IPS-20b (cell line): ENCODE measurements at regions not wholly inside any gene's neighbourhood (a gene's known extent, or its start where the extent isn't known, plus 50 kb on each side); places are given as distances from the start of the nearest gene placed in this dataset.

Source experiments
- H3K27ac ChIP-seq: one replicate; pipeline ENCODE4 v1.5.1; 2013; ENCODE audit warnings: low read length
- H3K27me3 ChIP-seq: 2 replicates; pipeline ENCODE4 v1.6.1; 2013; ENCODE audit warnings: mild to moderate bottlenecking, low read length, inconsistent platforms; ENCODE audit not compliant: insufficient read depth
- H3K36me3 ChIP-seq: 2 replicates; pipeline ENCODE4 v1.6.1; 2013; ENCODE audit warnings: low read depth, mild to moderate bottlenecking, inconsistent platforms, low read length, moderate library complexity; ENCODE audit not compliant: insufficient read depth
- H3K4me1 ChIP-seq: 2 replicates; pipeline ENCODE4 v1.6.1; 2013; ENCODE audit warnings: mild to moderate bottlenecking, control low read depth, inconsistent platforms, low read length, moderate library complexity; ENCODE audit not compliant: insufficient read depth
- H3K4me3 ChIP-seq: 2 replicates; pipeline ENCODE4 v1.5.1; 2013; ENCODE audit warnings: mild to moderate bottlenecking, low read length, inconsistent platforms
- H3K9ac ChIP-seq: 2 replicates; pipeline ENCODE4 v1.6.1; 2013; ENCODE audit warnings: low read depth, mild to moderate bottlenecking, inconsistent platforms, low read length, moderate library complexity
- H3K9me3 ChIP-seq: 2 replicates; pipeline ENCODE4 v1.6.1; 2013; ENCODE audit warnings: mild to moderate bottlenecking, low read depth, low read length, inconsistent platforms; ENCODE audit not compliant: insufficient read depth

DNA sequence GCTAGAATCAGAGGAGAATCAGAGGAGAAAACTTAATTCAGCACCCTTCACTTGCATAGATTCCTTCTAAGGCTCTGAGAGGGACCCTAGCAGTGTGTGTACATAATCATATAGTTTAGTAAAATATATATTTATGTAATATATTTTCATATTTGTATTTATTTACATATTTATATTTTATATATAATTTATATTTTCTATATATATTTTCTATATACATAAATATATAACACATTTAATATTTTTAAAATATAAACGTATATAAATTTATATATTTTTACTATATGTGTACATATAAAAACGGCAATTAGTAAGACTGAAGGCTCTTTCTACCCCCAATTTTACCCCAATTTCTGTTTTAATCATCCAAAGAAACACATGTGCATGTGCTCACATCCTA is 80.3 kb downstream of the NXPE2 start:
- no peaks in the 10 kb centered on the region for H3K36me3 ChIP-seq
- no peak overlapping the region for H3K9ac ChIP-seq
- H3K27ac ChIP-seq = no peak overlapping the region
- no peaks in the 10 kb centered on the region for H3K4me1 ChIP-seq
- no peaks in the 10 kb centered on the region for H3K9me3 ChIP-seq
- no peaks in the 10 kb centered on the region for H3K27me3 ChIP-seq
- no peak overlapping the region for H3K4me3 ChIP-seq

DNA sequence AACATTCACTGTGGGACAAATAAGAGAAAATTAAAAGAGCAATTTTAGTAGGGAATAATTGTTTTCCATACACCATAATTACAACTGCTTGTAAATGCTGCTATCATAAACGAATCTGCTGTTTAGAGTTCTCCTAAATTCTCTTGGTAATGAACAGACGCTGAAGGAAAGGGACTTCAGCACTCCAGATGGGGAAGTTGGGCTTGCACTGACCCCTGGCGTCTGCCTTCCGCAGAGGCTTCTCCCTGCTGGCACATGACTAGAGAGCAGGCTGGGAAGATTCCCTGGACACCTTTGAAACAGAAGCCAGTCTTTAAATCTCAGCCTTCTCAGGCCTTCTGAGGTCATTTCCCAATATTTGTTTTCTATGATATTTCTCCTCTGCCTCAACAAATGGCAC is 84.1 kb downstream of the NXPE2 start:
- no peak overlapping the region for H3K27ac ChIP-seq
- H3K4me1 ChIP-seq = no peaks in the 10 kb centered on the region
- H3K27me3 ChIP-seq = no peaks in the 10 kb centered on the region
- no peaks in the 10 kb centered on the region for H3K36me3 ChIP-seq
- H3K4me3 ChIP-seq = no peak overlapping the region
- H3K9ac ChIP-seq = no peak overlapping the region
- no peaks in the 10 kb centered on the region for H3K9me3 ChIP-seq

DNA sequence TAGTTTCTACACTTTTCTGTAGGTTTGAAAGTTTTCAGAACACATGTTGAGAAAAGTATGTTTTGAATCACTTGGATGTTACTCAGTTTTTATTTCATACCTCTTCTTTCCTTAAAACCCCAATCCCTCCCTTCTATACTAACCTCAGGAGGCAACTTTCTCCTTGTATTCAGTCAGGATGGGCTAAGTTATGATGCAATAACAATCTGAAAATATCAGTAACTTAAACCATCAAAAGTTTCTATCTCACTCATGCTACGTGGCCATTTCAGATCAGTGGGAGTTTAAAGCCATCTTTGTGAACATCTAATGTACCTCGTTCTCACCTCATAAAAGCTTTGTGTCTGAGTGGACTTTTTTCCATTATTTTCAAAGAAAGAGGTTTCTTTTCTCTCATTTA is 86.2 kb downstream of the NXPE2 start:
- no peaks in the 10 kb centered on the region for H3K36me3 ChIP-seq
- no peaks in the 10 kb centered on the region for H3K4me1 ChIP-seq
- no peak overlapping the region for H3K27ac ChIP-seq
- no peaks in the 10 kb centered on the region for H3K9me3 ChIP-seq
- H3K4me3 ChIP-seq = no peak overlapping the region
- no peaks in the 10 kb centered on the region for H3K27me3 ChIP-seq
- H3K9ac ChIP-seq = no peak overlapping the region

DNA sequence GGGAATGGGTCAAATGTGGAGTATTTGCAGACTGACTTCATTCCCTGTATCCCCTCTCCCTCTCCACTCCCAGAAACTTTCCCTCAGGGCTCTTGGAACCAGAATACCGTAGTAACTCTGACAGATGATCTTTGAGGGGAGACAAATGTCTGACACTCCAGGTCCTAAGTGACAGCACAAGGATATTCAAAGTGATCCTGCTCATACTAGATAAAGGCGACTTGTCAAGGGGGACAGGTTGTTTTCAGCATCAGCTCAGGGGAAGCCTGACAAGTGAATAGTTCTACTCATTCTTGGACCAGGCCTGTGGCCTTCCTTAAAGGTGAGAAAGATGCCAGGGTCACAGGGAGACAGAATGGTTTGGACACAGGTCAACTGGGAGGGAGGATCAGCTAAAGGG is 92.8 kb downstream of the NXPE2 start:
- peaks cover 8% of the 10 kb centered on the region for H3K4me1 ChIP-seq
- H3K27ac ChIP-seq = no peak overlapping the region
- no peak overlapping the region for H3K4me3 ChIP-seq
- no peaks in the 10 kb centered on the region for H3K9me3 ChIP-seq
- no peak overlapping the region for H3K9ac ChIP-seq
- no peaks in the 10 kb centered on the region for H3K36me3 ChIP-seq
- peaks cover 23% of the 10 kb centered on the region for H3K27me3 ChIP-seq

DNA sequence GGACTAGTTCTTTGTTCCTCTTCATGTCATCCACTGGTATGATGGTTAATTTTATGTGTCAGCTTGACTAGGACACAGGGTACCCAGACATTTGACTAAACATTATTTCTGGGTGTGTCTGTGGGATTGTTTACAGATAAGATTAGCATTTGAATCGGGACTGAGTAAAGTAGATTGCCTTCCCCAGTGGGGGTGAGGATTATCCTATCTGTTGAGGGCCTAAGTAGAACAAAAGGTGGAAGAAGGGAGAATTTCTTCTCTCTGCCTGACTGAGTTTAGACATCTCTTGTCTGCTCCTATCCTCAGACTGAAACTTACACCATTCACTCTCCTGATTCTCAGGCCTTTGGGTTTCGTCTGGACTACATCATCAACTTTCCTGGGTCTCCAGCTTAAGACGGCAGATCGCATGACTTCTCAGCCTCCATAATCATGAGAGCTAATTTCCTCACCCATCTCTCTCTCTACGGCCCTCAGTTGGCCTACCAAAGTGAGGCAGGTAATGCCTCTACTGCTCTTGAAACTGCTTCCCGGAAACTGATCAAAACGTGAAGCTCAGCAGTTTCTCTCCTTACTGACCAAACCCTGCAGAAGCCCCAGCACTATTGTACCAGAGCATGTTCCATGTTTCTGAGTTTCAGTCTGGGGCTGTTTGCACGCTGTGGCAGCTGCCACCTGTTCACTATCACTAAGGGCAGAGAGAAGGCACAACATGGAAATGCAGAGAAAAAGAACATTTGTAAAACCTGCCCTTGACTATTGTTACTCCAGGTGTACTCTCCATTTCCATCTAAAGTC is 95.4 kb downstream of the NXPE2 start:
- Histone ChIP-seq H3K27me3 (peaks cover 23% of the 10 kb centered on the region), H3K9me3 (no peaks in the 10 kb centered on the region), H3K9ac (no peak overlapping the region), H3K36me3 (no peaks in the 10 kb centered on the region), H3K27ac (no peak overlapping the region), H3K4me1 (peaks cover 8% of the 10 kb centered on the region), H3K4me3 (peak overlapping the region; percentile 25; the same call in 1 of the 2 replicates)

DNA sequence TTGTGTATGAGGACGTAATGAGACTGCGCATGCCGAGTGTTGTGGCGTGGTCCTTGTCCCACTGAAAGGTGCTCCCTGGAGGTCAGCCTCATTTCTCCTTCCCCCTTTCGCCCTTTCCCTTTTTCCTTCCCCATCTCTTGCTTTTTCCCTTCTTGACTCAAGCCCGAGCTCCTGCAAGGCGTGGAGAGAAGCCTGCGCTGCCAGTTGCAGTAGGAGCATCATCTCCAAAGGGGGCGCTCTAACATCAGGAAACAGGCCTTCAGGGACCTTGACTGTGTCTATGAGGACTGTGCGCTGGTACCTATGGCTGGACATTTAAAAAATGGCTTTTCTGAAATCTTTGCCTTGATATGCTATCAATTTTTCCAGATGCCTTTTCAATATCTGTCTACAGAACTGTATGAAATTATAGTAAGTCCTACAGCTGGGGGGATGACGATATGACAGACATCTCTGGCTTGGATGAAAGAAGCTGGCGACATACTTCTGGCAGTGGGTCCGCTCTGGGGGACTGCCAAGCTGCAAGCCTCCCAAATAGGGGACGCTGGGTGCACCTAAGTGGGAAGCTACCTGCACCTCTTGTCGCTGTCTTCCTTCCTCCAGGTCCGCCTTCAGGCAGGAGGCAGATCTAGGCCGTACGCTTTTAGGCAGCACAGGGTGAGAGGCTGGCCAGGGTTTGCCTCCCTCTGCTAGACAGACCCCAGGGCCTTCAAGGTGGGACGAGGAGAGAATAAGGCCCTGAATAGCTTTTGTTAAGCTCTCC is 96.5 kb downstream of the NXPE2 start:
- no peaks in the 10 kb centered on the region for H3K36me3 ChIP-seq
- H3K27me3 ChIP-seq = peaks cover 23% of the 10 kb centered on the region
- H3K4me3 ChIP-seq = no peak overlapping the region
- H3K27ac ChIP-seq = no peak overlapping the region
- H3K9ac ChIP-seq = no peak overlapping the region
- no peaks in the 10 kb centered on the region for H3K9me3 ChIP-seq
- peaks cover 8% of the 10 kb centered on the region for H3K4me1 ChIP-seq

DNA sequence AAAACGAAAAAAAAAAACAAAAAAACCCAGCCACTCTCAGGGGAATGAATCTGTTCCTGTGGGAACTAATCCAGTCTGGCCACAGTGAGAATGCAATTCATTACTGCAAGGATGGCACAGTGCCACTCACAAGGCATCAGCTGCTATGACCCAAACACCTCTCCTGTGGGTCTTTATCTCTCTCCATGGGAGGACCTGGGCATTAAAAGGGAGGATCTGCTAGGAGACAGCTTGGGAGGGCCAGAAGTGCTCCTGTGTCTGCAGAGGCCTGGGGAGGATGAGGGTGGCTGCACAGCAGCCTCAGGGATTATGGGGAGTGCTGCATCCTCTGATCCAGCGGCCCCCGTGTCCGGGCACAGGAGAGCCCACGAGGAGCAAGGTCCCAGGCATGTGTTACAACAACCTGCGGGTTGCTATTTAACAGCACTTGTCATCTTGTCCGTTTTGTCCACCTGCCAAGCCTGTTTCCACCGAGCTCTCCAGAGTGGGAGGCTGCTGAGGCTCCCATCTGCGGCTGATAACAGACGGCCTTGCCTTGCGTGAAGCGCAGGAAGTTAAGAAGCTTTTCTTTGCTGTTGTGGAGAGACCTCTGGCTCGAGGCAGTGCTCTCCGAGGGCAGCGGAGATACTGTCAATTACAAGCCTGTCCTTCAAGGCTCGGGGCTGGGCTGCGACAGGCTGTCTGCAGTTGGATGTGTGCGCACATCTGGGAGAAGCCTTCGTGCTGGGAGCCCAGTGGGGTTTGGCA is 97.7 kb downstream of the NXPE2 start:
- Histone ChIP-seq H3K27ac (no peak overlapping the region), H3K4me1 (peaks cover 8% of the 10 kb centered on the region), H3K9ac (no peak overlapping the region), H3K4me3 (no peak overlapping the region), H3K36me3 (no peaks in the 10 kb centered on the region), H3K27me3 (peaks cover 23% of the 10 kb centered on the region), H3K9me3 (no peaks in the 10 kb centered on the region)

DNA sequence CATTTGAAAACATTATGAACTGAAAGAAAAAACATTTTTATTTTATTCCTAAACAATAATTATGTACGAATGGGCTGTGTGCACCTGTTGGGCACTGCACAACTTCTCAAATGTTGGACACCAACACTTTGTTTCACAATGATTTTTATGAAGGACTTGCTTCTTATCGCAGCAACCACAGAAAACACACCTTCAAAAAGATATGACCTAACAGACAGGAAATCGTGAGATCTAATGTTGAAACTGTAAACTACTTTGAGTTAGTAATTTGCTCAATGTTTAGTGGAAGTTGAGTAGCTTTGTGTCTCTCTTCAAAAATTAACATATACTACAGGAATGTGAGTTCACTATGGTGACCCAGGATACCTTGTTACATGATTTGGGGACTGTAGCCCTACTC is 98.6 kb downstream of the NXPE2 start:
- Histone ChIP-seq H3K27ac (no peak overlapping the region), H3K9ac (no peak overlapping the region), H3K9me3 (no peaks in the 10 kb centered on the region), H3K27me3 (peaks cover 23% of the 10 kb centered on the region), H3K4me3 (no peak overlapping the region), H3K4me1 (peaks cover 8% of the 10 kb centered on the region), H3K36me3 (no peaks in the 10 kb centered on the region)

DNA sequence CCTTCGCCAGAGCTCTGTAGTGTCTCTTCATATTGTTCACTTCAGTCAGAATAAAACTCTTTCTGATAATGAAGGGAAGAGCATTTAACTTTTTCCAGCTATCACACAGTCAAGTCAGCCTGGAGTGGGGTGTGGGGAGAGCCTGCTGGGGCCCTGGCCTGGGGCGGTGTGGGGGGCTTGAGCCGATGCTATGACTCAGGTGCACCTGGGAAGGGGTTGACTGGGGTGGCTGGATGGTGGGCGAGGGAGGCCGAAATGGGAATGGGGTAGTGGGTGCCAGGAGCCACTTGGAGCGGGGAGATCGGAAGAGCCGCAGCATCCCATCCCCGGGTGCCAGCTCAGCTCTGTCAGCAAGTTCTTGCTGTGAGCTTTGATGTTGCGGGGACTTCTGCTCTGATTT is 100.9 kb downstream of the NXPE2 start:
- H3K36me3 ChIP-seq = no peaks in the 10 kb centered on the region
- peaks cover under 1% of the 10 kb centered on the region; the same call in 1 of the 2 replicates for H3K4me1 ChIP-seq
- no peak overlapping the region for H3K27ac ChIP-seq
- H3K27me3 ChIP-seq = peaks cover 10% of the 10 kb centered on the region
- H3K9me3 ChIP-seq = no peaks in the 10 kb centered on the region
- no peak overlapping the region for H3K4me3 ChIP-seq
- H3K9ac ChIP-seq = no peak overlapping the region

DNA sequence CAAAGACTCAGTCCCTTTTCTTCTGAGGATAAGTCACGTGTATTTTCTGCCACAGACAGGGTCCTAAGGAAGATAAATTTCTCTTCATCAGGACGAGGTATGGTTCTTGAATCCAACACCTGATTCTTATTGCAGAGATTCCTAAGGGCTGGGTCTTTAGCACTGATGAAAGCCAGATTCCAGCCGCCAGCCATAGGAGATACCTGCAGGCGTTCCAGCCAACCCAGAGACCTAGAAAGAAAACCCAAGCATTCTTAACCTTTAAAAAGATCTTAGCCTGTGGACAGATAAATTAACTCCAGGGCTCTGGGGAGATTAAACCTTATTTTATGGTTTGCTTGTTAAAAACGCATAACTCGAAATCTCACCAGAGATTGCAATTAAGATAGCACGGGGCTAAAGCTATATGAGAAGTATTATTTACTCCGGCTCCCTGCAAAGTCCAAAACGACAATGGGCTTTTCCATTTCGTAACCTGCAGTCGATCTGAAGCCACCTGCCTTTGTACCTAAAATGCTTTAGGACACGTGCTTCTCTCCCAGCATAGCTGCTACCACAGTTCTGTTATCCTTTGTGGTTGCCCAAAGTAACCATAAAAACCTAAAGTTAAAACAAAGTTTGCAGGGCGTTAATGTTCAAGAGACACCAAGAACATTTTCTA is 104.5 kb downstream of the NXPE2 start:
- H3K9ac ChIP-seq = no peak overlapping the region

DNA sequence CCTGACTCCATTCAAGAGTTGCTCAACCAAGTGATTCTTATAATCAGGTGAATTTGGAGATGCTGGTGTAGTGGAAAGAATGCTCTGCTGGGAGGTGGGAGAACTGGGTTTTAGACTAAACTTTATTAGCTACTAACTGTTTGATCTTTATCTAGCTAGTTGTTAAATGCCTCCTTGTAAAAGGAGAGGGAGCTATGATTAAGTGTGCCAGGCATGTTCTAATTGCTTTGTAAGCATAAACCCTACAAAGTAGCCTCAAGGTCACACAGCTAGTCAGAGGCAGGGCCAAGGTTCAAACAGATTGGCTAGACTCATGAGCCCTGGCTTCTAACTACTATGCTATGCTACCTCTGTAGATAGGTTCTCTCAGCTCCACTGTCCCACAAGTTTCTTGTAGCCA is 105.5 kb downstream of the NXPE2 start:
- no peak overlapping the region for H3K27ac ChIP-seq
- H3K9ac ChIP-seq = no peak overlapping the region

More for the DNA sequence above, 104.5 kb downstream of the NXPE2 start:
- no peak overlapping the region for H3K4me3 ChIP-seq
- no peaks in the 10 kb centered on the region for H3K27me3 ChIP-seq
- H3K9me3 ChIP-seq = no peaks in the 10 kb centered on the region
- no peaks in the 10 kb centered on the region for H3K4me1 ChIP-seq
- no peaks in the 10 kb centered on the region for H3K36me3 ChIP-seq
- no peak overlapping the region for H3K27ac ChIP-seq

More for the DNA sequence above, 105.5 kb downstream of the NXPE2 start:
- no peaks in the 10 kb centered on the region for H3K27me3 ChIP-seq
- no peaks in the 10 kb centered on the region for H3K9me3 ChIP-seq
- H3K4me3 ChIP-seq = no peak overlapping the region
- no peaks in the 10 kb centered on the region for H3K4me1 ChIP-seq
- H3K36me3 ChIP-seq = no peaks in the 10 kb centered on the region
